ENCODE measurements at regions not wholly inside any gene's neighbourhood (a gene's known extent, or its start where the extent isn't known, plus 50 kb on each side); places are given as distances from the start of the nearest gene placed in this dataset.

DNA sequence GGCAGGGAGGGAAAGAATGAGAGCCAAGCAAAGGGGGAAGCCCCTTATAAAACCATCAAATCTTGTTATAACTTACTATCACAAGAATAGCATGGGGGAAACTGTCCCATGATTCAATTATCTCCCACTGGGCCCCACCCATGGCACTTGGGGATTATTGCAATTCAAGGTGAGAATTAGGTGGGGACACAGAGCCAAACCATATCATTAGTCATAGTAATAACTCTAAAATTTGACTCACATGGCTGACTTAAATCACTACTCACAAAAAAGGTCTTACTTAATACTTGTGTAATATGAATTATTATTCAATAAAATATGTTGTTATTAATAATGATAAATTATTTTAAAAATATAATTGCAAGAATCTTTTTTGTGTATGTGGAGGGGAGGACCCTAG, 178.1 kb upstream of the TCF21 start:
- Histone ChIP-seq H3K4me1 (ENCODE audit: insufficient read depth, low read length) (peaks cover 13% of the 10 kb centered on the region), H3K4me2 (ENCODE audit: low read length) (no peak overlapping the region), H3K27me3 (ENCODE audit: low read length) (no peaks in the 10 kb centered on the region), H3K27ac (ENCODE audit: low read length) (no peak overlapping the region), H3K79me2 (ENCODE audit: low read length) (no peaks in the 10 kb centered on the region), H2AFZ (ENCODE audit: low read length) (no peak overlapping the region), H3K9ac (ENCODE audit: low read length) (no peak overlapping the region), H3F3A (ENCODE audit: low read length, unreplicated experiment) (no peaks in the 10 kb centered on the region), H3K9me2 (replicated peaks; ENCODE audit: low read length) (no peaks in the 10 kb centered on the region), H3K9me3 (ENCODE audit: low read length) (no peaks in the 10 kb centered on the region), H4K20me1 (ENCODE audit: low read length) (no peaks in the 10 kb centered on the region), H3K4me3 (ENCODE audit: low read length) (no peak overlapping the region), H3K36me3 (ENCODE audit: low read depth, low read length) (no peaks in the 10 kb centered on the region)
- ChIA-PET CTCF (no interaction called here), POLR2A (ENCODE audit: unreplicated experiment) (no interaction called here)
- BruUV-seq (replicated peaks) = no TSS peak
- ATAC-seq (no peak), DNase-seq (no peak)
- intact Hi-C loops (cut with micrococcal nuclease) = no loop called here
- TF ChIP-seq EZH2phosphoT487 (IDR thresholded peaks at IDR 0.05; ENCODE audit: borderline replicate concordance, low read length) (no peak), EZH2 (IDR thresholded peaks at IDR 0.05; ENCODE audit: low read length, unreplicated experiment) (no peak)
- TF ChIP-seq, protein P1, sequence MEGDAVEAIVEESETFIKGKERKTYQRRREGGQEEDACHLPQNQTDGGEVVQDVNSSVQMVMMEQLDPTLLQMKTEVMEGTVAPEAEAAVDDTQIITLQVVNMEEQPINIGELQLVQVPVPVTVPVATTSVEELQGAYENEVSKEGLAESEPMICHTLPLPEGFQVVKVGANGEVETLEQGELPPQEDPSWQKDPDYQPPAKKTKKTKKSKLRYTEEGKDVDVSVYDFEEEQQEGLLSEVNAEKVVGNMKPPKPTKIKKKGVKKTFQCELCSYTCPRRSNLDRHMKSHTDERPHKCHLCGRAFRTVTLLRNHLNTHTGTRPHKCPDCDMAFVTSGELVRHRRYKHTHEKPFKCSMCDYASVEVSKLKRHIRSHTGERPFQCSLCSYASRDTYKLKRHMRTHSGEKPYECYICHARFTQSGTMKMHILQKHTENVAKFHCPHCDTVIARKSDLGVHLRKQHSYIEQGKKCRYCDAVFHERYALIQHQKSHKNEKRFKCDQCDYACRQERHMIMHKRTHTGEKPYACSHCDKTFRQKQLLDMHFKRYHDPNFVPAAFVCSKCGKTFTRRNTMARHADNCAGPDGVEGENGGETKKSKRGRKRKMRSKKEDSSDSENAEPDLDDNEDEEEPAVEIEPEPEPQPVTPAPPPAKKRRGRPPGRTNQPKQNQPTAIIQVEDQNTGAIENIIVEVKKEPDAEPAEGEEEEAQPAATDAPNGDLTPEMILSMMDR (conservative IDR thresholded peaks at IDR 0.05; ENCODE audit: low read depth, low read length) = no peak

GRCh38 chr6:133715270-133715669, 173.6 kb upstream of the TCF21 start:
- no TSS peak for BruUV-seq (replicated peaks)

DNA sequence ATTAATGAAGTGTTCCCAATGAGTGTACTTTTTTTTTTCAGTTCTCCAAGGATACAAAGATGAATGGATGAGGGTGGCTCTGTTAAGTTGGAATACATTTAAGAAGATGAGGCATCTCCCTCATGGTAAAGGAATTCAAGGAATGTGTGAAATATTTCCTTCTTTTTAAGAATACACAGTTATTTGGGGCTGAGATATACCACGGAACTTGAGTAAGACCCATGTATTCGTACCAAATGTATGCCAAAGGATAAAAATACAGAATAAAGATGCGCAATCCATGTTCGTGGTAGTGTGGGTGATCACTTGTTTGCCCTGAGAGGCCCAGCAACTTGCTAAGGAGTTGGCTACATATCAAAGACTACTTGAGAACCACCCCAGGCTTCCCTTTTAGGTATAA, 164.2 kb upstream of the TCF21 start:
- no peak overlapping the region for H2AFZ ChIP-seq (ENCODE audit: low read length)
- intact Hi-C loops (cut with micrococcal nuclease) = no loop called here
- H3K36me3 ChIP-seq (ENCODE audit: low read depth, low read length) = no peaks in the 10 kb centered on the region
- no peak overlapping the region for H3K4me3 ChIP-seq (ENCODE audit: low read length)
- TF ChIP-seq EZH2phosphoT487 (IDR thresholded peaks at IDR 0.05; ENCODE audit: borderline replicate concordance, low read length) (no peak), EZH2 (IDR thresholded peaks at IDR 0.05; ENCODE audit: low read length, unreplicated experiment) (no peak)
- TF ChIP-seq, protein P1 (conservative IDR thresholded peaks at IDR 0.05; ENCODE audit: low read depth, low read length) = no peak
- H3K9me3 ChIP-seq (ENCODE audit: low read length) = no peaks in the 10 kb centered on the region
- H3F3A ChIP-seq (ENCODE audit: low read length, unreplicated experiment) = no peaks in the 10 kb centered on the region
- H4K20me1 ChIP-seq (ENCODE audit: low read length) = no peaks in the 10 kb centered on the region
- no peak overlapping the region for H3K27ac ChIP-seq (ENCODE audit: low read length)
- H3K4me1 ChIP-seq (ENCODE audit: insufficient read depth, low read length) = no peaks in the 10 kb centered on the region
- peak; percentile 41 for DNase-seq
- ATAC-seq = no peak
- BruUV-seq (replicated peaks) = no TSS peak
- H3K4me2 ChIP-seq (ENCODE audit: low read length) = no peak overlapping the region
- H3K27me3 ChIP-seq (ENCODE audit: low read length) = no peaks in the 10 kb centered on the region
- no peak overlapping the region for H3K9ac ChIP-seq (ENCODE audit: low read length)
- CTCF ChIA-PET = no interaction called here
- no peaks in the 10 kb centered on the region for H3K9me2 ChIP-seq (replicated peaks; ENCODE audit: low read length)
- H3K79me2 ChIP-seq (ENCODE audit: low read length) = no peaks in the 10 kb centered on the region
- POLR2A ChIA-PET (ENCODE audit: unreplicated experiment) = no interaction called here

More at GRCh38 chr6:133715270-133715669, 173.6 kb upstream of the TCF21 start:
- Histone ChIP-seq H3K4me1 (ENCODE audit: insufficient read depth, low read length) (0 out of 2 replicates have a peak, but pooled peaks cover 3% of the 10 kb centered on the region), H3K27me3 (ENCODE audit: low read length) (no peaks in the 10 kb centered on the region), H3K4me2 (ENCODE audit: low read length) (no peak overlapping the region), H2AFZ (ENCODE audit: low read length) (no peak overlapping the region), H3K4me3 (ENCODE audit: low read length) (no peak overlapping the region), H4K20me1 (ENCODE audit: low read length) (no peaks in the 10 kb centered on the region), H3K79me2 (ENCODE audit: low read length) (no peaks in the 10 kb centered on the region), H3K9me2 (replicated peaks; ENCODE audit: low read length) (no peaks in the 10 kb centered on the region), H3K9ac (ENCODE audit: low read length) (no peak overlapping the region), H3K36me3 (ENCODE audit: low read depth, low read length) (no peaks in the 10 kb centered on the region), H3F3A (ENCODE audit: low read length, unreplicated experiment) (no peaks in the 10 kb centered on the region), H3K9me3 (ENCODE audit: low read length) (no peaks in the 10 kb centered on the region), H3K27ac (ENCODE audit: low read length) (no peak overlapping the region)
- intact Hi-C loops (cut with micrococcal nuclease) = no loop called here
- CTCF ChIA-PET = interaction anchor here (0.9 kb wide), 1 partner anchor 146 kb away, joined by 4 read pairs; no protein-coding TSS in a partner anchor
- TF ChIP-seq, protein P1 (conservative IDR thresholded peaks at IDR 0.05; ENCODE audit: low read depth, low read length) = no peak
- TF ChIP-seq EZH2phosphoT487 (IDR thresholded peaks at IDR 0.05; ENCODE audit: borderline replicate concordance, low read length) (no peak), EZH2 (IDR thresholded peaks at IDR 0.05; ENCODE audit: low read length, unreplicated experiment) (no peak)
- ATAC-seq (no peak), DNase-seq (peak; percentile 7)
- POLR2A ChIA-PET (ENCODE audit: unreplicated experiment) = interaction anchor here (0.6 kb wide), 1 partner anchor 444 kb away, joined by 3 read pairs; no protein-coding TSS in a partner anchor

Data from PC-3 (cell line).